SH-SY5Y (cell line): ENCODE measurements at regions not wholly inside any gene's neighbourhood (a gene's known extent, or its start where the extent isn't known, plus 50 kb on each side); places are given as distances from the start of the nearest gene placed in this dataset.

Experiments
- GATA2 ChIP-seq: IDR thresholded peaks from 2 replicates; pipeline ENCODE4 v1.6.1; 2011; ENCODE audit warnings: mild to moderate bottlenecking, low read depth, low read length
- GATA3 ChIP-seq: IDR thresholded peaks from 2 replicates; pipeline ENCODE4 v1.6.1; 2011; ENCODE audit warnings: low read depth, mild to moderate bottlenecking, low read length, moderate library complexity

DNA sequence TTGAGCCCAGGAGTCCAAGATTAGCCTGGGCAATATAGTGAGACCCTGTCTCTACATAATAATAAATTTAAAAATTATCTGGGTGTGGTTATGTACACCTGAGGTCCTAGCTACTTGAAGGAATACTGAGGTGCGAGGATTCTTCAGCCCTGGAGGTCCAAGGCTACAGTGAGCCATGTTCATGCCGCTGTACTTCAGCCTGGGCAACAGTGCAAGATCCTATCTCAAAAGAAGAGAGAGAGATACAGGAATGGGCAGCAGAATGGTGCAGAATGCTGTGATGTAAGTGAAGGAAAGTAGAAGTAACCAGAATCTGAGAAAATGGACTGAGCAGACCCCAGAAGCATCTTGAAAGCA lies 62.7 kb upstream of the EXOC4 start:
- TF ChIP-seq GATA2 (no peak), GATA3 (no peak)
